PC-9 (cell line): ENCODE measurements at regions not wholly inside any gene's neighbourhood (a gene's known extent, or its start where the extent isn't known, plus 50 kb on each side); places are given as distances from the start of the nearest gene placed in this dataset.

ENCODE experiments used
- CTCF ChIP-seq: fragments of 200-600 bp; sonication (generic); conservative IDR thresholded peaks from 2 replicates; pipeline ENCODE4 v1.6.1; 2017; ENCODE audit warnings: mixed run types, antibody characterized with exemption, mild to moderate bottlenecking, moderate library complexity
- EZH2 ChIP-seq: fragments of 200-600 bp; sonication (generic); IDR thresholded peaks from 2 replicates; pipeline ENCODE4 v1.8.0; 2017; ENCODE audit warnings: antibody characterized with exemption, low read depth

GRCh38 chr5:52725065-52725746, 62.5 kb upstream of the ITGA1 start:
- TF ChIP-seq EZH2, result no peak
- TF ChIP-seq CTCF, result no peak
